ENCODE measurements at regions not wholly inside any gene's neighbourhood (a gene's known extent, or its start where the extent isn't known, plus 50 kb on each side); places are given as distances from the start of the nearest gene placed in this dataset.
"Not testable (repeated sequence)": the region's sequence is repeated elsewhere in the genome, so short reads cannot be mapped to it uniquely, and the experiment has no call there.

GRCh38 chr9:129430940-129431643 lies 189.8 kb downstream of the C9orf50 start:
- DNase-seq, result no peak

- no peak for DNase-seq
Measured at GRCh38 chr9:129428864-129429577, 191.9 kb downstream of the C9orf50 start.

GRCh38 chr9:129427149-129427548 lies 193.8 kb downstream of the C9orf50 start:
- no peak for DNase-seq

GRCh38 chr9:129423755-129424154 lies 197.1 kb downstream of the C9orf50 start:
- not testable (repeated sequence) for DNase-seq

- no peak for DNase-seq
Measured at GRCh38 chr9:129423216-129423615, 197.7 kb downstream of the C9orf50 start.

- no peak for DNase-seq
Measured at GRCh38 chr9:129422843-129423192, 198.1 kb downstream of the C9orf50 start.

- DNase-seq, result no peak
Measured at GRCh38 chr9:129422032-129422842, 198.7 kb downstream of the C9orf50 start.

- no peak for DNase-seq
Measured at GRCh38 chr9:129421371-129421770, 199.5 kb downstream of the C9orf50 start.

- no peak for DNase-seq
Measured at GRCh38 chr9:129420721-129421120, 200.2 kb downstream of the C9orf50 start.

- no peak for DNase-seq
Measured at GRCh38 chr9:129419382-129419899, 201.5 kb downstream of the C9orf50 start.

- no peak for DNase-seq
Measured at GRCh38 chr9:129418451-129418850, 202.4 kb downstream of the C9orf50 start.

GRCh38 chr9:129416821-129417539 lies 203.9 kb downstream of the C9orf50 start:
- no peak for DNase-seq

GRCh38 chr9:129415942-129416651 lies 204.8 kb downstream of the C9orf50 start:
- DNase-seq, result no peak

- DNase-seq, result no peak
Measured at GRCh38 chr9:129414993-129415941, 205.6 kb downstream of the C9orf50 start.

- no peak for DNase-seq
Measured at GRCh38 chr9:129414377-129414992, 206.4 kb downstream of the C9orf50 start.

GRCh38 chr9:129413537-129414376 lies 207.1 kb downstream of the C9orf50 start:
- peak; percentile 56 to 93 for DNase-seq

- DNase-seq, result no peak
Measured at GRCh38 chr9:129412814-129413536, 207.9 kb downstream of the C9orf50 start.

GRCh38 chr9:129412176-129412813 lies 208.6 kb downstream of the C9orf50 start:
- DNase-seq, result not testable (repeated sequence)

All from NCI-H446 (cell line).